Calu3 (cell line): ENCODE measurements at regions not wholly inside any gene's neighbourhood (a gene's known extent, or its start where the extent isn't known, plus 50 kb on each side); places are given as distances from the start of the nearest gene placed in this dataset.

Source experiments
- BruUV-seq: library from RNA; stranded (reverse); fragments of 400-500 nt; replicated peaks from 2 replicates; lab custom pipeline; 2021; lab: Mats Ljungman, UMichigan
- CTCF ChIA-PET: fragments of 300-600 bp; sonication (Branson Sonifier 250); formaldehyde crosslinking; loops from one replicate; lab custom pipeline; 2022; ENCODE audit warnings: antibody characterized with exemption; lab: Charles Lee
- DNase-seq: peaks from one replicate; pipeline ENCODE4 v3.0.0; 2022
- H3K27ac Mint-ChIP-seq: one replicate; pipeline ENCODE4 v1.8.0; 2022; ENCODE audit warnings: mixed read lengths; ENCODE audit not compliant: unreplicated experiment
- H3K27me3 Mint-ChIP-seq: one replicate; pipeline ENCODE4 v1.8.0; 2022; ENCODE audit warnings: mixed read lengths; ENCODE audit not compliant: unreplicated experiment
- H3K36me3 Mint-ChIP-seq: one replicate; pipeline ENCODE4 v1.8.0; 2022; ENCODE audit warnings: mild to moderate bottlenecking, moderate library complexity, mixed read lengths; ENCODE audit not compliant: insufficient read depth, unreplicated experiment
- H3K4me1 Mint-ChIP-seq: one replicate; pipeline ENCODE4 v1.8.0; 2022; ENCODE audit warnings: mild to moderate bottlenecking, low read depth, mixed read lengths; ENCODE audit not compliant: unreplicated experiment
- H3K4me3 Mint-ChIP-seq: one replicate; pipeline ENCODE4 v1.8.0; 2022; ENCODE audit warnings: mild to moderate bottlenecking, low read depth, moderate library complexity, mixed read lengths; ENCODE audit not compliant: unreplicated experiment
- H3K9me3 Mint-ChIP-seq: one replicate; pipeline ENCODE4 v1.8.0; 2022; ENCODE audit warnings: low read depth, mixed read lengths; ENCODE audit not compliant: unreplicated experiment
- CTCF ChIP-seq: fragments of 200-600 bp; IDR thresholded peaks from one replicate; pipeline ENCODE4 v1.8.0; 2022; ENCODE audit warnings: antibody characterized with exemption; ENCODE audit not compliant: unreplicated experiment
- intact Hi-C: fragments of 100-400 bp; cut with micrococcal nuclease; formaldehyde crosslinking; loops from one replicate; pipeline ENCODE4 v1.10.0; 2022; ENCODE audit not compliant: unreplicated experiment

DNA sequence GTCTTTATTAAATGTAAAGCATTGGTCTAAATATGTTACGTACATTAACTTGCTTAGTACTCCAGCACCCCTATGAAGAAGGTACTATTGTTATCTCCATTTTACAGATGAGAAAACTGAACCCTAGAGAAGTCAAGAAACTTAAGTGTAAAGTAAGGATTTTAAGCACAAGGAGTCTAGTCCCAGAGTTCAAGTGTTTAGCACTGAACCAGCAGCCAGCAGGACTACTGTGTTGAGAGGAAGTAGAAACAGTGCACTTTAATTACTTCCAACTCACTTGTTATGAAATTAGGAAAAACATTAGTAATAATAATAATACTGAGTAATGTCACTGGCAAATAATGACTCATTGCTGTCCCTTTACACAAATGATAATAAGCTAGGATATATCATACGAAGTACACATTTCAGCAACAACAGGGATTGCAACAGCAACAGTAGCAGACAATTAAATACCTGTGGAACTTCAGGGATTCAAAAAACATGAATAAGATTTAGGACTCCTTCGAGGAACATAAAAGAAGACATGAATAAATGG is 548.1 kb upstream of the HS3ST1 start:
- Mint-ChIP-seq H3K36me3 (no peaks in the 10 kb centered on the region), H3K27ac (no peak overlapping the region), H3K4me1 (no peaks in the 10 kb centered on the region), H3K9me3 (no peaks in the 10 kb centered on the region), H3K4me3 (no peak overlapping the region), H3K27me3 (no peaks in the 10 kb centered on the region)
- intact Hi-C loops = no loop called here
- no peak for TF ChIP-seq CTCF
- BruUV-seq = no TSS peak
- no peak for DNase-seq
- CTCF ChIA-PET = no interaction called here

DNA sequence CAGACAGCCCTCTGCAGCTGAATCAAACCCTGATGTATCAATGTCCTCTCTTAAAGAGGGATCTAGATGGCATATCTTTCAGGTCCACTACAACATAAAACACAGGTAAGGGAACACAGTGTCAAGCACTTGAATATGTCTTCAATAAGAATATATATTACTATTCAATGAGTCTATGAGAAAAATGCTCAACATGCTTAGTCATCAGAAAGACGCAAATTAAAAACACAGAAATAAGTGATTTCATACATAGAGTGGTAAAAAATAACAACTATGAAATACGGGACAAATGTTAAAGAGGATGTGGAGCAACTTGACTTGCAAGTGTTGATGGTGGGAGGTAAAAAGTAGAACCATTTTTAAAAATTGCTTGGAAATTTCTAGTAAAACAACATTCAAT is 544.6 kb upstream of the HS3ST1 start:
- Mint-ChIP-seq H3K4me3 (no peak overlapping the region), H3K36me3 (no peaks in the 10 kb centered on the region), H3K9me3 (no peaks in the 10 kb centered on the region), H3K27ac (no peak overlapping the region), H3K27me3 (no peaks in the 10 kb centered on the region), H3K4me1 (no peaks in the 10 kb centered on the region)
- CTCF ChIA-PET = no interaction called here
- no peak for DNase-seq
- no TSS peak for BruUV-seq
- intact Hi-C loops = no loop called here
- TF ChIP-seq CTCF = no peak

DNA sequence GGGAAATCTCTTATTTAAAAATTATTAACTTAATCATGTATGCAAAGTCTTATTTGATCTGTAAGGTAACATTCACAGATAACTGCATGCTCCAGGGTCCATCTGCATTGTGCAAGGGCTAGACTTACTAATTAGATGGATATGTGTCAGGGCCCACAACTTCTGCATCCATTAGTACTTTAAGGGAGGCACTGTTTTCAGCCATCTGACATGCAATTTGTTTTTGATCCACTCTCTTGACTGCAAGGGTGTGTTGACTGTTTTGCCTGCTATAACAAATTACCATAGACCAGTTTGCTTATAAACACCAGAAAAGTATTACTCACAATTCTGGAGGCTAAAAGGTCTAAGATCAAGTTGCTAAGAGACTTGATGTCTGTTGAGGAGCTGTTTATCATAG is 542.1 kb upstream of the HS3ST1 start:
- no peaks in the 10 kb centered on the region for H3K9me3 Mint-ChIP-seq
- intact Hi-C loops = no loop called here
- DNase-seq = no peak
- H3K4me1 Mint-ChIP-seq = no peaks in the 10 kb centered on the region
- no peak overlapping the region for H3K27ac Mint-ChIP-seq
- no peaks in the 10 kb centered on the region for H3K36me3 Mint-ChIP-seq
- TF ChIP-seq CTCF = no peak
- no peak overlapping the region for H3K4me3 Mint-ChIP-seq
- BruUV-seq = no TSS peak
- H3K27me3 Mint-ChIP-seq = no peaks in the 10 kb centered on the region
- CTCF ChIA-PET = no interaction called here

GRCh38 chr4:11966782-11967181 is 538.1 kb upstream of the HS3ST1 start:
- DNase-seq = peak; percentile 0
- no peak overlapping the region for H3K4me3 Mint-ChIP-seq
- H3K4me1 Mint-ChIP-seq = no peaks in the 10 kb centered on the region
- no peak for TF ChIP-seq CTCF
- no peaks in the 10 kb centered on the region for H3K36me3 Mint-ChIP-seq
- no TSS peak for BruUV-seq
- CTCF ChIA-PET = no interaction called here
- no peak overlapping the region for H3K27ac Mint-ChIP-seq
- H3K27me3 Mint-ChIP-seq = no peaks in the 10 kb centered on the region
- peaks cover 3% of the 10 kb centered on the region for H3K9me3 Mint-ChIP-seq
- intact Hi-C loops = no loop called here
